Dermis microvascular lymphatic vessel endothelial cell (primary cell): ENCODE measurements at regions not wholly inside any gene's neighbourhood (a gene's known extent, or its start where the extent isn't known, plus 50 kb on each side); places are given as distances from the start of the nearest gene placed in this dataset.
A peak's percentile ranks its signal among the peaks of the same experiment; 100 is the strongest.
"Not testable (repeated sequence)": the region's sequence is repeated elsewhere in the genome, so short reads cannot be mapped to it uniquely, and the experiment has no call there.

Experiments used
- DNase-seq, 2 donors: peaks; one replicate each; pipeline versions ENCODE4 v3.0.0 to v3.0.0-alpha.2; 2010; ENCODE audit warnings: low read depth in 2 of 2

GRCh38 chr1:81738875-81739274 lies 61.9 kb upstream of the ADGRL2 start:
- no peak for DNase-seq

GRCh38 chr1:81733480-81733879 lies 67.3 kb upstream of the ADGRL2 start:
- no peak for DNase-seq

- peak; percentile 32 to 86 for DNase-seq
Measured at GRCh38 chr1:81731989-81732388, 68.7 kb upstream of the ADGRL2 start.

GRCh38 chr1:81730881-81731280 lies 69.9 kb upstream of the ADGRL2 start:
- DNase-seq, result no peak

GRCh38 chr1:81730299-81730698 lies 70.4 kb upstream of the ADGRL2 start:
- DNase-seq, result not testable (repeated sequence)

GRCh38 chr1:81729818-81730217 lies 70.9 kb upstream of the ADGRL2 start:
- no peak for DNase-seq

- DNase-seq, result no peak
Measured at GRCh38 chr1:81729239-81729638, 71.5 kb upstream of the ADGRL2 start.

GRCh38 chr1:81725823-81726222 lies 74.9 kb upstream of the ADGRL2 start:
- DNase-seq, result no peak

- not testable (repeated sequence) for DNase-seq
Measured at GRCh38 chr1:81722631-81723328, 78.0 kb upstream of the ADGRL2 start.

- DNase-seq, result not testable (repeated sequence)
Measured at GRCh38 chr1:81720256-81720655, 80.5 kb upstream of the ADGRL2 start.

- peak in 1 of 2 donors; percentile 60 for DNase-seq
Measured at GRCh38 chr1:81717230-81717629, 83.5 kb upstream of the ADGRL2 start.

- no peak for DNase-seq
Measured at GRCh38 chr1:81715391-81715790, 85.3 kb upstream of the ADGRL2 start.

- DNase-seq, result no peak
Measured at GRCh38 chr1:81714636-81715035, 86.1 kb upstream of the ADGRL2 start.

GRCh38 chr1:81712425-81712824 lies 88.3 kb upstream of the ADGRL2 start:
- no peak for DNase-seq

- DNase-seq, result peak in 1 of 2 donors; percentile 7
Measured at GRCh38 chr1:81710857-81711256, 89.9 kb upstream of the ADGRL2 start.

GRCh38 chr1:81708250-81708649 lies 92.5 kb upstream of the ADGRL2 start:
- no peak for DNase-seq

- peak in 1 of 2 donors; percentile 62 for DNase-seq
Measured at GRCh38 chr1:81706650-81707435, 93.9 kb upstream of the ADGRL2 start.

- no peak for DNase-seq
Measured at GRCh38 chr1:81703756-81704463, 96.8 kb upstream of the ADGRL2 start.

GRCh38 chr1:81703391-81703755 lies 97.4 kb upstream of the ADGRL2 start:
- DNase-seq, result peak in 1 of 2 donors; percentile 85

GRCh38 chr1:81702903-81703302 lies 97.8 kb upstream of the ADGRL2 start:
- peak; percentile 22 to 95 for DNase-seq

- no peak for DNase-seq
Measured at GRCh38 chr1:81702079-81702715, 98.5 kb upstream of the ADGRL2 start.
